Keratinocyte (primary cell): ENCODE measurements at regions not wholly inside any gene's neighbourhood (a gene's known extent, or its start where the extent isn't known, plus 50 kb on each side); places are given as distances from the start of the nearest gene placed in this dataset.

Experiments
- CTCF ChIP-seq, 3 experiments: IDR thresholded peaks in 1 of 3; conservative IDR thresholded peaks in 1 of 3; optimal IDR thresholded peaks in 1 of 3; 2 replicates in 2 of 3; 3 replicates in 1 of 3; pipeline versions ENCODE3 to v1.5.1; 2011; ENCODE audit warnings: low read length in 3 of 3, mild to moderate bottlenecking in 3 of 3, moderate library complexity in 2 of 3, control low read depth in 1 of 3, inconsistent platforms in 1 of 3; ENCODE audit not compliant: insufficient read depth in 2 of 3; ENCODE audit errors: extremely low read depth in 1 of 3
- EZH2 ChIP-seq: IDR thresholded peaks from one replicate; pipeline ENCODE4 v1.6.1; 2012; ENCODE audit warnings: inconsistent platforms, mild to moderate bottlenecking, low read length, moderate library complexity

DNA sequence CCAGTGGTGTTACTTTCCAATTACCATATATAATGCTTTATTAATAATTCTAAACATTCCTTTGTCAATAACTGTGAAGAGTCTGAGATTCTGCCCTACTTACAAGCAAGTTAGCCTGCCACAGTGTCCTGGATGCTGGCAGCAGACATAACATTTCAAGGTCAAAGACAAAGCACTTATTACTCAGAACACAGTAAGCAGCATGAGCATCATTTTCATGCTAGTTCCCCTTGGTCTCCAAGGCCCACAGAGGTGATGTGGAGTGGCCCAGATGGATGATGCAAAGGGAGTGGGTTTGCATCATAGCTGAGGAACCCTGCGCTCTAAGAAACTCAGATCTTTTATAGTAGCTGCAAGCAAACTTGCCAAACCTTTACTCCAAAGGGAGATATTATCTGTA is 349.7 kb downstream of the ZEB2 start:
- TF ChIP-seq CTCF (optimal IDR thresholded peaks at IDR 0.05 in 1 of 3, IDR thresholded peaks at IDR 0.05 in 1 of 3, conservative IDR thresholded peaks at IDR 0.05 in 1 of 3; ENCODE audit: extremely low read depth in 1 of 3, insufficient read depth in 2 of 3, low read length in 3 of 3) (no peak), EZH2 (no peak)
